Vagina (tissue), 2 donors: ENCODE measurements at regions not wholly inside any gene's neighbourhood (a gene's known extent, or its start where the extent isn't known, plus 50 kb on each side); places are given as distances from the start of the nearest gene placed in this dataset.

ENCODE experiments used
- POLR2A ChIP-seq, 2 donors: fragments of 450-650 bp; IDR thresholded peaks; one replicate each; pipeline ENCODE4 v1.6.1; 2017; ENCODE audit warnings: antibody characterized with exemption in 2 of 2, mild to moderate bottlenecking in 2 of 2, moderate library complexity in 2 of 2
- POLR2AphosphoS5 ChIP-seq, 2 donors: sonication (generic); formaldehyde crosslinking; IDR thresholded peaks; one replicate each; pipeline ENCODE4 v1.9.0; 2017; ENCODE audit warnings: antibody characterized with exemption in 2 of 2, mild to moderate bottlenecking in 2 of 2, low read depth in 1 of 2; ENCODE audit not compliant: insufficient read depth in 1 of 2
- TF ChIP-seq, protein P1 (sequence below), 3 experiments: fragments of 450-650 bp in 2 of 3; fragments of 200-600 bp in 1 of 3; sonication (generic) in 1 of 3; IDR thresholded peaks; one replicate each; pipeline ENCODE4 v1.5.1; 2017 to 2019; ENCODE audit warnings: antibody characterized with exemption in 3 of 3, mild to moderate bottlenecking in 2 of 3, moderate library complexity in 2 of 3

- TF ChIP-seq, protein P1, sequence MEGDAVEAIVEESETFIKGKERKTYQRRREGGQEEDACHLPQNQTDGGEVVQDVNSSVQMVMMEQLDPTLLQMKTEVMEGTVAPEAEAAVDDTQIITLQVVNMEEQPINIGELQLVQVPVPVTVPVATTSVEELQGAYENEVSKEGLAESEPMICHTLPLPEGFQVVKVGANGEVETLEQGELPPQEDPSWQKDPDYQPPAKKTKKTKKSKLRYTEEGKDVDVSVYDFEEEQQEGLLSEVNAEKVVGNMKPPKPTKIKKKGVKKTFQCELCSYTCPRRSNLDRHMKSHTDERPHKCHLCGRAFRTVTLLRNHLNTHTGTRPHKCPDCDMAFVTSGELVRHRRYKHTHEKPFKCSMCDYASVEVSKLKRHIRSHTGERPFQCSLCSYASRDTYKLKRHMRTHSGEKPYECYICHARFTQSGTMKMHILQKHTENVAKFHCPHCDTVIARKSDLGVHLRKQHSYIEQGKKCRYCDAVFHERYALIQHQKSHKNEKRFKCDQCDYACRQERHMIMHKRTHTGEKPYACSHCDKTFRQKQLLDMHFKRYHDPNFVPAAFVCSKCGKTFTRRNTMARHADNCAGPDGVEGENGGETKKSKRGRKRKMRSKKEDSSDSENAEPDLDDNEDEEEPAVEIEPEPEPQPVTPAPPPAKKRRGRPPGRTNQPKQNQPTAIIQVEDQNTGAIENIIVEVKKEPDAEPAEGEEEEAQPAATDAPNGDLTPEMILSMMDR (IDR thresholded peaks at IDR 0.05): no peak
- TF ChIP-seq POLR2A (IDR thresholded peaks at IDR 0.05): no peak
- no peak for TF ChIP-seq POLR2AphosphoS5 (IDR thresholded peaks at IDR 0.05; ENCODE audit: insufficient read depth in 1 of 2, low read depth in 1 of 2)
Measured at GRCh38 chr13:69565334-69565733, 542.3 kb upstream of the ATXN8OS start.
